AG04449 (cell line): ENCODE measurements at regions not wholly inside any gene's neighbourhood (a gene's known extent, or its start where the extent isn't known, plus 50 kb on each side); places are given as distances from the start of the nearest gene placed in this dataset.
A peak's percentile ranks its signal among the peaks of the same experiment; 100 is the strongest.

ENCODE experiments used
- CTCF ChIA-PET: fragments of 350-600 bp; formaldehyde crosslinking; extraction: SDS; loops from one replicate; lab custom pipeline; 2021; ENCODE audit warnings: antibody characterized with exemption; lab: Yijun Ruan, JAX
- POLR2A ChIA-PET: fragments of 400-600, 350-600 bp; formaldehyde crosslinking; extraction: SDS; loops from one replicate; lab custom pipeline; 2020; ENCODE audit warnings: antibody characterized with exemption, inconsistent platforms; lab: Yijun Ruan, JAX
- DNase-seq: peaks from one replicate; pipeline ENCODE4 v3.0.0-alpha.2; 2010; ENCODE audit warnings: low read depth, low spot score
- H3K4me3 ChIP-seq: 2 replicates; pipeline ENCODE4 v1.5.1; 2011; ENCODE audit warnings: low read depth, mild to moderate bottlenecking, control low read depth, low read length
- CTCF ChIP-seq: IDR thresholded peaks from one replicate; pipeline ENCODE4 v1.5.1; 2011; ENCODE audit warnings: mild to moderate bottlenecking, moderate library complexity, low read length, control low read depth, inconsistent platforms; ENCODE audit not compliant: insufficient read depth; ENCODE audit errors: missing control alignments

GRCh38 chr5:97936231-97936630 lies 753.2 kb upstream of the RIOK2 start:
- no peak for DNase-seq
- no peak for TF ChIP-seq CTCF
- POLR2A ChIA-PET: no interaction called here

GRCh38 chr5:97937846-97938245 lies 754.8 kb upstream of the RIOK2 start:
- no peak for DNase-seq
- ChIA-PET POLR2A (no interaction called here), CTCF (no interaction called here)
- TF ChIP-seq CTCF: no peak
- H3K4me3 ChIP-seq: no peak overlapping the region

More at GRCh38 chr5:97936231-97936630, 753.2 kb upstream of the RIOK2 start:
- no peak overlapping the region for H3K4me3 ChIP-seq
- CTCF ChIA-PET: no interaction called here

- DNase-seq: no peak
- ChIA-PET CTCF (no interaction called here), POLR2A (no interaction called here)
- H3K4me3 ChIP-seq: no peak overlapping the region
- no peak for TF ChIP-seq CTCF
These were observed 760.0 kb upstream of the RIOK2 start for GRCh38 chr5:97943036-97943435.

GRCh38 chr5:97951139-97951538 lies 768.1 kb upstream of the RIOK2 start:
- POLR2A ChIA-PET: no interaction called here
- H3K4me3 ChIP-seq: no peak overlapping the region
- no peak for TF ChIP-seq CTCF
- CTCF ChIA-PET: no interaction called here
- DNase-seq: no peak

GRCh38 chr5:97955450-97955849 lies 772.4 kb upstream of the RIOK2 start:
- ChIA-PET CTCF (no interaction called here), POLR2A (no interaction called here)
- H3K4me3 ChIP-seq: no peak overlapping the region
- no peak for TF ChIP-seq CTCF
- DNase-seq: no peak

- no peak overlapping the region for H3K4me3 ChIP-seq
- POLR2A ChIA-PET: no interaction called here
- no peak for TF ChIP-seq CTCF
- no peak for DNase-seq
- CTCF ChIA-PET: no interaction called here
These were observed 784.2 kb upstream of the RIOK2 start for GRCh38 chr5:97967292-97967691.

GRCh38 chr5:97968346-97968745 lies 785.3 kb upstream of the RIOK2 start:
- ChIA-PET CTCF (no interaction called here), POLR2A (no interaction called here)
- peak; percentile 3 for DNase-seq
- no peak overlapping the region for H3K4me3 ChIP-seq
- TF ChIP-seq CTCF: no peak
